ENCODE measurements at regions not wholly inside any gene's neighbourhood (a gene's known extent, or its start where the extent isn't known, plus 50 kb on each side); places are given as distances from the start of the nearest gene placed in this dataset.

DNA sequence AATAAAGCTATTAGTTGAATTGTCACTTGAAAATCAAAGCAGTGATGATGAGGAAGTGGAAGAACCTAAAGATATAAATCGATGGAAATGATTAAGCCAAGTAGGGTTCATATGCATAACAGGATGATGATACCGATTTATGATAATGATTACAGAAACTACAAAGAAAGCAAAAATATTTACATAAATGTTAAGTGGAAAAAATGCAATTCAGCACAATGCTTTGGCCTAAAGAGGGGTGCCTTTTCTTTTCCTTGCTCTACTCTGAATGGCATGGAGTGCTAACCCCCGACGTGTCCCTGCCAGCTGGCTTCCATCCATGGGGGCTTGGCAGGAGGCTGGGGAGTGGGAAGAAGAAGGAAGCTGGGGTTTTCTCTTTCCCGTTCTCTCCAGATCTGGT lies 240.3 kb downstream of the GATA3 start:
- TF ChIP-seq ZNF274 (IDR thresholded peaks at IDR 0.05; ENCODE audit: low read depth, low read length), result no peak
- TF ChIP-seq YY1 (IDR thresholded peaks at IDR 0.05; ENCODE audit: insufficient read depth, insufficient read length), result no peak
- TF ChIP-seq SUZ12 (IDR thresholded peaks at IDR 0.05; ENCODE audit: extremely low read depth, insufficient read depth, insufficient read length), result no peak
